ENCODE measurements at regions not wholly inside any gene's neighbourhood (a gene's known extent, or its start where the extent isn't known, plus 50 kb on each side); places are given as distances from the start of the nearest gene placed in this dataset.

DNA sequence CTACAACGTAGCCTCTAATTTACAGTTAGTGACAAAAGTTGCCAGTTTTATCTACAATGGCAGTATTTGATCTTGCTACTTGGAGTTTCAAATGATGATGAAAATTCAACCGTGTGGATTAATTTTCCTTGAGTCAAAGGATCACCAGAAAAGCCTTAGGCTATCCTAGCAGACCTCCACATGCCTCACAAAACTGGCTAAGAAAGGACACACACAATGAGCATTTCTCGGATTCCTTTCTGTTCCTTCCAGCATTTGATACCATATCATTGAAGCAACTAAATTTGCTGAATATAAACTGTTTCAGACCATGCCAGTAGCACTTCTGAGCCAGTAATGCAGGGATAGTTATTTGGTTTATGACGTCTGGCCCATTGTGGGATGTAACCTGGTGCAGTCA, 587.4 kb upstream of the MDFIC2 start:
- DNase-seq (ENCODE audit: low read depth in 2 of 3, low spot score in 2 of 3) = no peak

DNA sequence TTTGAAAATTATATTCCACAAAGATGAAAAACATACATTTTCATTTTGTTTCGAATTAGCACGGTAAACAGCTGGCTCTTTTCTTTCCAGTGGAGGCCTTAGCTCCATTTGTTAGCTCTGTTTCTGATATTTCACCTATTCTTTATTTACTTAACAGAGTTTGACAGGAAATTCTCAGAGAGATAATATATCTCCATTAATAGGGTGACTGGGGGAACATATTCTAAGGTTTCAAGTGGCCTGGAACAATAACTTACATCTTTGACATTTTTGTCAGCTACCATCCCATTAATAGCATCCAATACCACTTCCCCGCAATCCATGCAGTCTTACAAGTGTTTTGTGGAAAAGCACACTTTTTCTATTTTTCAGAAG, 577.6 kb upstream of the MDFIC2 start:
- DNase-seq (ENCODE audit: low read depth in 2 of 3, low spot score in 2 of 3) = no peak

DNA sequence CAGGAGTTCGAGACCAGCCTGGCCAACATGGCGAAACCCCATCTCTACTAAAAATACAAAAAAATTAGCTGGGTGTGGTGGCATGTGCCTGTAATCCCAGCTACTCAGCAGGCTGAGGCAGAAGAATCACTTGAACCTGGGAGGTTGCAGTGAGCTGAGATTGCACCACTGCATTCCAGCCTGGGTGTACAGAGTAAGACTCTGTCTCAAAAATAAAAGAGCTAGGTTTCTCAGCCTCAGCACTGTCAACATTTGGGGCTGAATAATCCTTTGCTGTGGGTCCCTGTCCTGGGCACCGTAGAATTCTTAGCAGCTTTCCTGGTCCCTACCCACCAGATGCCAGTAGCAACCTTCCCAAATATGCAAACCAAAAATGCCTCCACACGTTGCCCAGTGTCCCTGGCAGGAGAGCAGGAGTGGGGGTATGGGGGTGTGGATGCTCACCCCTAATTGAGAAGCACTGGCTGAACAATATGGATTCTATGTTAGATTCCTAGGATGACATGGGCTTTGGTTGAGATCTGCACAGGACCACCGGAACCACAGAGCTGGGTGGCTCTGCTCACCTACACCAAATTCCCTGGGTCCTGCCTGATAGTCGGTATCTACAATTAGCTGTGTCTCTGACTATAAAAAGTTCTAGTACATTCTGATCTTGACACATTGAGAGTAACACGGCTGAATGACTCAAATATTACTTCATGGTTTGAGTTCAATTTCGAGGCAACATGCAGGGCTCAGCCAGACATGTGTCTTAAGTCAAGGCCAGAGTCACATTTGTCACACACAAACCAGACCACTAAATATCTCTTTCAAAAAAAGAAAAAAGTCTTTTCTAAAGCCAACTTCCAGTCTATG, 577.0 kb upstream of the MDFIC2 start:
- no peak for DNase-seq (ENCODE audit: low read depth in 2 of 3, low spot score in 2 of 3)

DNA sequence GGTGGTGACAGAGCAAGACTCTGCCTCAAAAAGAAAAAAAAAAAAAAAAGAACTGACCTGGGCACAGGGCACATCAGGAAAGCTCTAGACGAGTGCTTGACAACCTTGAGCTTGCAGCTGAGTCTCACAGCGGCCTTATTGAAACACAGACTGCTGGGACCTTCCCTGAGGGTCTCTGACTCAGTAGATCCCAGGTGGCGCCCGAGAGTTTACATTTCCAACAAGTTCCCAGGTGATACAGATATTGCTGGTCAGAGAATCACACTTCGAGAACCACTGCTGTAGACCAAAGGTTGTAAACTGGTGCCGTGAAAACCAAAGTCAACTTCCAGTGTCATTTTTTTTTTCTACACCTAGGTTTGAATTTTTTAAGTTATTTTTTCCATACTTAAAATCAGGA, 573.2 kb upstream of the MDFIC2 start:
- no peak for DNase-seq (ENCODE audit: low read depth in 2 of 3, low spot score in 2 of 3)

DNA sequence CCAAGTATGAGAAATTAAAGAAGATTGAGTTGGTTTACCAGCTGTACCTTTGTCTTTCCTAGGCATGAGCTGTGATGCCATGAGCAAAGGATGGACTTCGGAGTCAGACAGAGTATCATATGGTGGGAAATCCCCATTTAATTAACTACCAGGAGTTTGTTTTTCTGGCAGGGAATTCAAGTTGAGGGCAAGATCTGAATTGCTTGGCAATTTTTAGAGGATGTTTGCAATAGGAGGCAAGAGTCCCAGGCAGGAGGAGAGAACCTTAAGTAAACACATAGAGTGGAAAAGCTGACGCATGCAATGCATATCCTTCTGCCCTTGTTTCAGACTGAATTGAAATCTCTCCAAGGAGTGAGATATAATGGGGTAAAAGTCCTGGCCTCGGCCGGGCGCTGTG, 569.7 kb upstream of the MDFIC2 start:
- DNase-seq (ENCODE audit: low read depth in 2 of 3, low spot score in 2 of 3) = no peak

DNA sequence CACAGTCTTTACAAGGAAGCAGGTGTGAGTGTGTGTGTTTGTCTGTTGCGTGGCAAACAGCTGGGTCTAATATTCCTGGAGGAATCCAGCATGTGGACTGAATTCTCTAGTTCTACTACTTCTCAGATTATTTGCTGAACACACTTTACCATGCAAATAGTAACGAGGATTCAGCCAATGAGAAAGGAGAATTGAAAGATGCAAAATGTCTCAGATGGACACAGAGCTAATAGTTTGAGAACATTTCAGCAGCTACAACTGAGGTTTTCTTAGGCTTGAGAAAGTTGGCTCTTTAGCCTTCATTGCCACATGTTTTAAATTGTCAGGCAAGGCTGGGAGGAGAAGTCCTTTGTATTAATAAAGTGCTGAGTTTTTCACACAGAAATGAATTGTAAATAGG, 568.0 kb upstream of the MDFIC2 start:
- no peak for DNase-seq (ENCODE audit: low read depth in 2 of 3, low spot score in 2 of 3)

DNA sequence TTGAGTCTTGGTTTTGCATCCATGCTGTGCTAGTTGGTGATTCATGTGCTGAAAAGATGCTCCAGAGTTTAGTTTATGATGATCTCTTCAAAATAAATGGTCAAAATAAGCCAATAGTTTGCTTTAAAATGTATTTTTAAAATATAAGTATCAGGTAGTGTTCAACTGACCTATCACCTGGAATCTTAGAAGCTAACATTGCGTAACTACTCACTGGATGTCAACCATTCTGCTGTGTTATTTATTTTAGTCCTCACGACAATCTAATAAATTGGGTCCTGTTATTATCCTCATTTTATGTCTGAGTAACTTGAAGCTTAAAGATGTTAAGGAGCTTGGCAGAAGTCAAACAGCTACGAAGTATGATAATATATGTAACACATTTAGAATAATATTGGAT, 563.7 kb upstream of the MDFIC2 start:
- no peak for DNase-seq (ENCODE audit: low read depth in 2 of 3, low spot score in 2 of 3)

DNA sequence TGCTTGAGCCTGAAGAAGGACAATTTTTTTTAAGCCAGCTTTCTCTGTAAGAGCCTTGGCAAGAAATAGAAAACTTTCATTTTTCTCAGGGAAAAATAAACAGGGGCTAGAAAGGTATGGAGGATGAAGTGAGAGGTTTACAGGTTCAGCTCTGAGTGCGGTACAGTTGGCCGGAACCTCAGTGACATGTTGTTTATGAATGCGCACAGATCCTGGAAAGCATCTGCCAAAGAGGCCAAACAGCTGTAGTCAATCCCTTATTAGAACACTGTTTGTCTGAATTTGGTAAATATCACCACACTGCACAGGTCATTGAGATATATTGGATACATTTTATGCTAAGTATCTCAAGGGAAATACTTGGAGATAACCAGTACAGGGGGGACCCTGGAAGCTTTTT, 561.8 kb upstream of the MDFIC2 start:
- no peak for DNase-seq (ENCODE audit: low read depth in 2 of 3, low spot score in 2 of 3)

DNA sequence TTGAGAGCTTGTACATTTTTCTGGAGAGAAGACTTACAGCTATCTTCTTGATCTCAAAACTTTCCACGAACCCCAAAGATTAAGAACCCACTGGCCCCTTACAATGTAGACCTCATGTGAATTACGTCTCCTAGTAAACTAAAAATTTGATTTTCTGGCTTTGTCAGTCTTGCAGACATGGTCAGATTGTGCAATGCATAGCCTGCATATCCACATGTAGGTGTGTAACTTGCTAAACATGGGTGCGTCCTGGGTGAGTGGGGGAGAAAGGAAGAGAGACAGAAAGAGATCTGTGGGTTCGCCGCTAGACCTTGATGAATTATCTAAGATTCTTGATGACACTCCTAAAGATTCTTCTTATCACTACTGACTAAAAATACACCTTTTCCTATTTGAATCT, 561.2 kb upstream of the MDFIC2 start:
- no peak for DNase-seq (ENCODE audit: low read depth in 2 of 3, low spot score in 2 of 3)

DNA sequence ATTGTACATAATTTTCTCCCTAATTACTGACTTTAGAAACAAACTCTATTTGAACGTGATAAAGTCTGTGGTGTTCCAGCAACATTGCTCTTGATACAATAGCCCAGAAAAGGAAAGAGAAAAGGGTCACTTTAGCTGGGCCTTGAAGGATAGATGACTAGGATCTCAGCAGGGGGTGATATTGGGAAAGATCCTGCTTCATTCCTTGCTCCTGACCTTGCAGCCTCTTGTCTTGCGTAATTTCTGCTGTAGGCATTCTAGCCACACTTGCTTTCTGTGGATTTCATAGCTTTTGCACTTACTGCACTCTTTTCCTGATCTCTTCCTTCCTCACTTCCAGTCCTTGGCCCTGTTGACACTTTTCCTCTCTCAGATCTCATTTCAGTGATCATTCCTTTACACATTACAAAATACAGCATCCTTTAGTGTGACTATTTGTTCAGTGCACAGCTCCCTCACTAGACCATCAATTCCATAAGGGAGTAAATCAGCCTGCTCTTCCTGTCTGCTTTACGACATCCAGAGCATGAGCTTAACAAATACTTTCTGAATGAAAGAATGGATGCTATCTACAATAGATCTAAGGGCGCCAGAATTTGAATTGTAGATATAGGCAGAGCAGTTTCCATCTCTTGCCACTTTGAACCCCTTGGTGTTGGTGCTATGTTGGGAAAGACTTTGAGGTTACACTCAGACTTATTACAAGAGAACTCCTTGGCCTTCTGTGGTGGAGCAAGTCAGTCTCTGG, 559.6 kb upstream of the MDFIC2 start:
- DNase-seq (ENCODE audit: low read depth in 2 of 3, low spot score in 2 of 3) = no peak

DNA sequence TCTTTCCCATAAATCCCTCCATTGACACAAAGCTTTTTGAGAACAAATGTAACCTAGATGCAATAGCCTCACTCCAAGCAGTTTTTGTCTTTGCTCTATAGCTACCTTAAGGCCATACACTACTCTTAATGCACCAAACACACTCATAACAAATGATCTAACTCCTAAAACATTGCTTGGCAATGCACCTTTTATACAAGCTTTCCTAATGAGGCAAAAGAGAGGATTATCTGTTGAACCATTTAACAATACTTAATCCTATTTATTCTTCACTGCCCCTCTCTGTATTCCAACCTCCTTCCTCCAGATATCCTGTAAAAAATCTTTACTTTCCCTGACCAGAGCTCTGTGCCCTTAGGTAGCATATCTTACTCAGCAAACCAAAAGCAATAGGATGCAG, 558.1 kb upstream of the MDFIC2 start:
- DNase-seq (ENCODE audit: low read depth in 2 of 3, low spot score in 2 of 3) = no peak

DNA sequence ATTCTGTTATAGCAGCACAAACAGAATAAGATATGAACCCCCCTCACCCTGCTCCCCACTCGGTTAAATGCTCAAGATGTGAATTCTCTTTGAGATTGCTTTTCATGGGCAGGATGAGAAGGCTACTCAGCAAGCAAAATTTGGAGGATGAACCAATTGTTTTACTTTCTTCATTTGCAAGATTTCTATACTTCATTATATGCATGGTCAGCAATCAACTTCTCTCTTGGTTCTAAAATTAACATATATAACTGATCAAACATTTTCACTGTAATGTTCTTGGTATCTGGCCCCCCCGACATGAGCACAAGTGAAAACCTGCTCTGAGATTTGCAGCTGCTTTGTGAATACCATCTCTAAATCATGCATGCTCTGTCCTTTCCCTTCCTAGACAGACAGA, 556.1 kb upstream of the MDFIC2 start:
- DNase-seq (ENCODE audit: low read depth in 2 of 3, low spot score in 2 of 3) = no peak

DNA sequence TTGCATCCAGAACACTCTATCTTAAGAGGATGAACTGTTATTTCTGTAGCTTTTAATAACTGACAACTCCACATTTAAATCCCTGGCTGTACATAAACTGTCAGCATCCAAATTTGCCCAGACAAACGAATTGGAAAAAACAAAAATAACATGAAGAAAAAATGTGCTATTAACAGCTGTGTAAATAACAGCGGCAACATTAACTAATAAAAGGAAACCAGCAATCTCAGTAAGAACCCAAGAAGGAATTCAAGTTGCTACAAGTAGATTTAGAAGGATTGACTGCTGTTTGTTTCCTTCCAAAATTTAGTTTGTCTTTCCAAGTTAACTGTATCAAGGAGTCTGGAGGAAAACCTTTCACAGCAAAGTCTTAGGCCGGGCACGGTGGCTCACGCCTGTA, 550.6 kb upstream of the MDFIC2 start:
- DNase-seq (ENCODE audit: low read depth in 2 of 3, low spot score in 2 of 3) = no peak

DNA sequence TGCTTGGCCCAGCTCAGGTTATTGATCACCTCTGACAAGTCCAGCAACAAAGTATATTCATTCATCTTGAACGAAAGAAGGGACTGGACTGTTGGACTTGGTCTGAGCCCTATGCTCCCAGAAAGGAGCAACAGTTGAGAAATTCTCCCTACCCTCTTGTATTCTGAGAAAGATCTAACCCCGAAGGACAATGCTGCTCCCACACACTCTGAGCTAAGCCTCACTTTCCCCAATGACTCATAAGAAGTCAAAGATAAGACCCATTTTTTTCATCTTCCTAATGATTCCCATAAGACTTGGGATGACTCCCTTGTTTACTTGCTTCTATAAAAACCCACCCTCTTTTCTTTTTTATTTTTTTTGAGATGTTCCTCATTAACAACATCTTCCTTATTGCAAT, 549.4 kb upstream of the MDFIC2 start:
- DNase-seq (ENCODE audit: low read depth in 2 of 3, low spot score in 2 of 3) = no peak

DNA sequence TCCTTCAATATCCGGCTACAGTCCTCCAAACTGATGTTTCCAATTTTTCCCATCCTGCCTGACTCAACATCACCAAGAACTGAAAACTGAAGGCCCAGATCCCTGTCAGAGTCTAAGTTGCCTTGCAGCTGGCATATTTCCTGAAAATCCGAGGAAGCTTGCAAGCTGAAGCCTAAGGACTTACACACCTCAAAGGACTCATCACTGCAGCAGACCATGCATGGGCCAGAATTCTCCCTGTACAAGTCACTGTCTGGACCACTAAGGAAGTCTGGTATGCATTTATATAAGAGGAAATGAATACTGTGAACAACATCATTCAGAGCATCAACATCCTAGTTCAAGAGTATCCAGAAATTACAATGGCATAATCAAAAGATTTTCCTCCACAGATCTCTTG, 548.8 kb upstream of the MDFIC2 start:
- DNase-seq (ENCODE audit: low read depth in 2 of 3, low spot score in 2 of 3) = no peak

DNA sequence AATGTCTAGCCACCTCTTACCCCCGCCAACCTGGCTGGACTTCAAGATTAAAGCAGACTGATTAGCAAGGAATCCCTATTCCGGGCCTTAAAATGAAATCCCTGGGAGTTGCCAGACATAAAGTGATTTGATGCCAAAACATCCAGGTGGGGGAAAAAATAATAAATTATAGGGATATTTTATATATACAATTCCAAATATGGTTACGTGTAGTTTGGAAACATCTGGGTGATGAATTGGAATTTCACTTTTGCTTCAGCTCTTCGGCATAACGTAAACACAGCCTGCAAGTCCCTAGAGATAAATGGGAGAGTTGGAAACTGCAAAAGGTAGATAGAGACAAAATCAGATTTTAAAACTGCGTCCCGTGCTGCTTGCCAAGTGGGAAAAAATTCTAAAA, 545.5 kb upstream of the MDFIC2 start:
- no peak for DNase-seq (ENCODE audit: low read depth in 2 of 3, low spot score in 2 of 3)

DNA sequence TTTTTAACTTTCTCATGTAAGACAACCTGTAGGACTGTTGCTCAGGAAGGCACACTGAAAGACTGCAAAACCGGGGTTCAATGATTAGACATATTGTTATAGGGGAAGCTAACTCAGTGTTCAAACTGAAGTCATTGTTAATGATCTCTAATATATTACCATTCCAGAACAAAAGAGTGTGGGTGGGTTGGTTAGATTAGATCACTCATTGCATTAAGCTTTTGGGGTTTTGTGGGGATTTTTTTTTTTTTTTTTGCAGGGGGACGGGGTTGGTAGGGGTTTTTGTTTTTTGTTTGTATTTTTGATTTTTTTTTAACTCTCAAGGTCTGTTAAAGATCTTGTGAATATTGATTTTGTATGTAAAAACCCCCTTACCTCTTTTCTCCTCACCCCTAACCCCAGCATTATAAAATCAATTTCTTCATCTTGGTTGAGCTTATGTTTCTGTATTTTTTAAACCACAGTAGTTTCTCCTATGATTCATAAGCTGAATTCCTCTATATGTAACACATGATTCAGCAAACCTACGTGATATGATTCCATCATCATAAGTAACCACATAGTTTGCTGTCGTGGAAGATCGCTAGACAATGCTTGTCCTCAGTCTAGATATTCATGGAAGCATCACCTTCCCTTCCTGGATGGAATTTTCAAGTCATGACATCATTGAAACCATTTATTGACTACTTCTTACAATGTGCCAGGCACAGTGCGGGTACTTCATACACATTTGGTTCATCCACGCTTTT, 544.1 kb upstream of the MDFIC2 start:
- no peak for DNase-seq (ENCODE audit: low read depth in 2 of 3, low spot score in 2 of 3)

DNA sequence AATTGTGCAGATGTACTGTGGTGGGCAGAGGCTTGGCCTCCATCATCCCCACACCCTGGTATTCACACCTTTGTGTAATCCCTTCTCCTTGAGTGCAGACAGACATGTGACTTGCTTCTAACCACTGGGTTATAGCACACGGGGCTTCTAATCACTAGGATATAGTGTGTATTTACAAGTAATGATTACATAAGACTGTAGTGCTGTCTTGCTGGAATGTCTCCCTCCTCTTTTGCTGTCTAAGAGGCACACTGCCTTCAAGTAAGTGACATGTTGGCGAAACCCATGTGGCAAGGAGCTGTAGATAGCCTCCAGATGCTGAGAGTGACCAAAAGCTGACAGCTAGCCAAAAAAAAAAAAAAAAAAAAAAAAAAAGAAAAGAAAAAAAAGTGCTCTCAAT, 542.7 kb upstream of the MDFIC2 start:
- DNase-seq (ENCODE audit: low read depth in 2 of 3, low spot score in 2 of 3) = no peak

DNA sequence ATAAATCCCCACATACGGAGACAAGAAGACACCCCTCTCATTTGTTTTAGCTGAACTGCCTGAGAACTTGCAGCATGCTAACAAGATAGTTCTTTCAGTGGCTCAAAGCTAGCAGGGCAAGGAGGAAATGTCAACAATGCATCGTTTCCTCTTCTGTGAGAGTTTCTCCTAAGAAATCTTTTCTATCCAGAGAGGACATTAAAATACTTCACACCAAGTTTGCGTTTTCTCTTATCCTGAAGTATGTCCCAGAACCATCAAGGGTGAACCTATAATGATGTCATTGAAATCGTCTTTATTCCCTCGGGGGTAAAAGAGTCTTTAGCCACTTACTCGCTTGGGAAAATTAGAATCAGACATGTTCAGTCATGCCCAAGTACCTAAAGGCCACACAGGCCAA, 541.7 kb upstream of the MDFIC2 start:
- no peak for DNase-seq (ENCODE audit: low read depth in 2 of 3, low spot score in 2 of 3)

DNA sequence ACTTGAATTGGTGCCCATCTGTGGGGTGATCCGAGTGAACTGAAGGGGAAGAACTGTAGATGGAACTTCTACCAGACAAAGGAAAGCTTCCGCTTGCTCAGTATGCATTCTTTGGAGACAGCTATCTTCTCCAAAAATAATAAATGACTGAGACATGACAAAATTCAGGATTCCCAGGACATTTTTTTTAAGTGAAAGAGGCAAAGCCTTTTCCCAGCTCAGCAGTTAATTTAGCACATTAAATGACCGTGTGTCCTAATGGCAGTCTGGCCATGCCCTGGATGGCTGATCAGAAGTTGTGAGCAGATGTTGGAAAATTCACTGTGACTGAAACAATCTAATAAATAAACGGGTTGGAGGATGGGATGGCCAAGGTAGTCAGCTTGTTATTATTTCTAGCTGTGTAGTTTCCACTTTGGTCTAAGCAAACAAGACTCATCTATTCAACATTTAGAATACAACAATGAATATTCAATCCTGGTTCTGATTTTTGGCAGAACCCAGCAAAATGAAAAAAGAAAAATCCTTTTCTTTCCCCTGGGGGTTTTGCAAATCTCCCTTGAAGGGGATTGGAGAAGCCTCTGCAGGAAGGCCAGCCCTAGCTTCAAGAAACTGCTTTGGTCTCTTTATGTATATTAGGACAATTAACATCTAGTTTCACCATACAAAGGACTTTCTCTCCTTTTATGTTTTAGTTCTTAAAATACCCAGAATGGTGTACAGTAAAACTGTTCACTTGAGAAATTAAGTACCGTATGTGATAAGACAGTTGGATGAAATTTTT, 540.9 kb upstream of the MDFIC2 start:
- DNase-seq (ENCODE audit: low read depth in 2 of 3, low spot score in 2 of 3) = no peak

Data from activated CD8-positive, alpha-beta memory T cell treated with anti-CD3 and anti-CD28 coated beads for 48 hours (primary cell).